Peyer's patch (tissue), 4 donors: ENCODE measurements at regions not wholly inside any gene's neighbourhood (a gene's known extent, or its start where the extent isn't known, plus 50 kb on each side); places are given as distances from the start of the nearest gene placed in this dataset.

Experiments
- CTCF ChIP-seq, 6 experiments: fragments of 450-650 bp in 4 of 6; fragments of 200-600 bp in 2 of 6; sonication (generic) in 1 of 6; IDR thresholded peaks; one replicate each; pipeline ENCODE4 v1.5.1; 2017 to 2019; ENCODE audit warnings: antibody characterized with exemption in 6 of 6, mild to moderate bottlenecking in 3 of 6, moderate library complexity in 1 of 6
- POLR2A ChIP-seq, 2 donors: fragments of 450-650 bp; IDR thresholded peaks; one replicate each; pipeline ENCODE4 v1.5.1; 2017; ENCODE audit warnings: antibody characterized with exemption in 2 of 2, mild to moderate bottlenecking in 2 of 2, moderate library complexity in 2 of 2

GRCh38 chr20:60792941-60793340 is 459.1 kb upstream of the CDH4 start:
- no peak for TF ChIP-seq CTCF (IDR thresholded peaks at IDR 0.05)
- TF ChIP-seq POLR2A (IDR thresholded peaks at IDR 0.05): no peak
